ENCODE measurements at regions not wholly inside any gene's neighbourhood (a gene's known extent, or its start where the extent isn't known, plus 50 kb on each side); places are given as distances from the start of the nearest gene placed in this dataset.

GRCh38 chr21:17981060-17981740 lies 162.0 kb upstream of the C21orf91 start:
- no peak for DNase-seq

- DNase-seq, result no peak
Observed at GRCh38 chr21:17979763-17980162, 160.6 kb upstream of the C21orf91 start.

GRCh38 chr21:17978895-17979294 lies 159.7 kb upstream of the C21orf91 start:
- no peak for DNase-seq

GRCh38 chr21:17976691-17977090 lies 157.5 kb upstream of the C21orf91 start:
- no peak for DNase-seq

GRCh38 chr21:17976139-17976538 lies 157.0 kb upstream of the C21orf91 start:
- no peak for DNase-seq

- no peak for DNase-seq
Observed at GRCh38 chr21:17967319-17967718, 148.2 kb upstream of the C21orf91 start.

GRCh38 chr21:17964716-17965115 lies 145.6 kb upstream of the C21orf91 start:
- DNase-seq, result no peak

DNA sequence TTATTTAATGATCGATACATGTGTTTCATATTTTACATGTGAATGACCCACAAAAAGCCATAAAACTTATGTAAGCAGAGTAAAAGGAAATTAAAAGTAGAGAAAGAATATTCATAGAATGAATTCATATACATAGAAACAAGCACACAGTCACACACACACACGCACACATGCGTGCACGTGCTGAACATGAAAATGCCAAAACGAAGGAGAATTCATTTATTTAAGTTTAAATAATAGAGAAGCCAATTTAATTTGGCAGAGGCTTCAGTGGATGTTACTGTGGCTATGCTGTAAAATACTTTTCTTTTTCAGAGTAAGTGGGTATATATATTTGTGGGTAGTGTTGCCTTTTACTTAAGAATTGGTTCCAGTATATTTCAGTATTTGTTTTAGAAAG lies 145.0 kb upstream of the C21orf91 start:
- DNase-seq, result no peak

GRCh38 chr21:17950591-17950990 lies 131.4 kb upstream of the C21orf91 start:
- no peak for DNase-seq

- no peak for DNase-seq
Observed at GRCh38 chr21:17949421-17949820, 130.3 kb upstream of the C21orf91 start.

GRCh38 chr21:17947531-17947930 lies 128.4 kb upstream of the C21orf91 start:
- DNase-seq, result no peak

DNA sequence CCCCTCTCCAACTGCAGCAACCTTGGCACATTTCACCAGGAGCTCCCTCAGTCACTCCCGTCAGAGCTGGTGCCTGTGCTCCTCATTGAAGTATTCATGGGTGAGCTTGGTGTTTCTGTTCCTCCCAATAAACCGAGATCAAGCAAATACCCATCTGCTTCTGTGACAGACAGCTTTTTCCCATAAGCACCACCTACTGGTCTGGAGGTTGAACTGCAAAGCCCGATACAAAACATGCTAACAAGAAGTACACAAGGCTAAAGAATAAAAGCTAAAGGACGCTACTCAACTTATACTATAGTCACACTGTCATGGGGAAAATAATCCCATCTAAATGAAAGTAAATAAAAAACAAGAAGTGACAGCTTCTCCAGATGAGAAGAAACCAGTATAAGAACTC lies 111.9 kb upstream of the C21orf91 start:
- no peak for DNase-seq

DNA sequence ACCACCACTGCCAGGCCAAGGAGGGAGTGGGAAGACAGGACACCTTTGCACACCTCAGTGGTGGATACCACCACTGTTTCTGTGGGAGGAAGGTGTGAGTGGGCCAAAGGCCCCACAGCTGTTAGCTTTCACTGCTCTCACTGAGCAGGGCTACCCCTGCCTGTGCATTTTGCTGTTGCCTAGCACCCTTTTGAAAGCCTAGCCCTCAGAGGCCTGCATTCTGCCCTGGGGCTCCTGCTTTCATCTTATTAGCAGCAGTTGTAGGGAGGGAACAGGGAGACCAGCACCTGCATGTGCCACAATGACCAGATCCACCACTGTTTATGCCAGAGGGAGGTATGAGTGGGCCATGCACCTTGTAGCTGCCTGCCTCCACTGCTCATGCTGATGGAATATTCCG lies 110.9 kb upstream of the C21orf91 start:
- DNase-seq, result no peak

DNA sequence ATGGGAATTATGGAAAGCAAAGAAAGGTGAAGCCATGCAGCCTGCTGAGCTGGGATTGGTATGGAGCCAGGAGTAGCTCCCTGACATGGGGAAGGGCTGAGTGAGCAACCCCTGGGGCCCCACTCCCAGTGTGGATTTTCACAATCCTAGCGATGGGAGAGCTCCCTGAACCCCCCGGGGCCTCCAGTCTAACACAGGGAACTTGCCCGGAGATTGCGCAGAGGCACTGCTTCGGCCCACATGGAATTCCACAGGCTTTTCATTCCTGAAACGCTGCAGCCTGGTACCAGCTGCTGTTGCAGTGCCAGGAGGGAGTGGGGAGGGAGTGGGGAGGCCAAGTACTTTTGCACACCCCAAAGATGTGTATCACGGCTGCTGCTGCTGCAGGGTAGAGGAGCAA lies 110.4 kb upstream of the C21orf91 start:
- DNase-seq, result no peak

GRCh38 chr21:17925899-17926298 lies 106.7 kb upstream of the C21orf91 start:
- peak; percentile 38 to 46 for DNase-seq

GRCh38 chr21:17925000-17925610 lies 105.9 kb upstream of the C21orf91 start:
- DNase-seq, result peak in 1 of 2 donors; percentile 24

GRCh38 chr21:17921579-17922530 lies 102.7 kb upstream of the C21orf91 start:
- no peak for DNase-seq

DNA sequence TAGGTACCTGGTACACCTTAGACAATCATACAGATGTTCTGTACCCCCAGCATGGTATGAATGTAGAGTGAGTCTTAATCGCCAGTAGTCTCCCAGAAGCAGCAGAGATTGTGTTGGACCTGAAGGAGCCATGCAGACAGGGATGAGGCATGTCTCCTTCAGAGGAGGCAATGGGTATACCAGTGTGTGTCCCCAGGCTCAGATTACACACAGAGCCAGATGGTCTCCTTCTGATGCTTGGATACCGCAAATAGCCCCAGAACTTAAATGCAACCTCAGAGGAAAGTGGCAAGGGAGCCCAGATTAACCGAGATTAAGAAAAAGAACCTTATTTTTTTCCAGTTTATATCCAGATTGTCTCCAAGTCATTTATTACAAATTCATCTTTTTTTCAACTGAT lies 96.8 kb upstream of the C21orf91 start:
- no peak for DNase-seq

DNA sequence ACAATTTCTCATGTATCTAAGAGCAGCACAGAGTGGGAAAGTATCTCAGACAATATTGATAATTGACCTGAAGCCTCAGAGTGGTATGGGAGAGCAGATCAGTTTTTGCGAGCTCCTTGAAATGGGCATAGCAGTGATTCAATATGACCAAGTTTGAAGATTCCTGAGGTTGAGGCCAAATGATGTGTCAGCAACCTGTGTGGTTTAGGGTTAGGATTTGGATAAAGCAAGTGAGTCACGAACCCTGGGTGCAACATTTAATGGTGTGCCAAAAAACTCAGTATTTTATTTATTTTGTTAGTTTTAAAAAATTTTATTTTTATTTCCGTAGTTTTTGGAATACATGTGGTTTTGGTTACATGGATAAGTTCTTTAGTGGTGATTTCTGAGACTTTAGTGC lies 92.5 kb upstream of the C21orf91 start:
- DNase-seq, result no peak

- DNase-seq, result no peak
Observed at GRCh38 chr21:17903929-17904639, 84.9 kb upstream of the C21orf91 start.

GRCh38 chr21:17903029-17903806 lies 84.1 kb upstream of the C21orf91 start:
- peak in 1 of 2 donors; percentile 13 for DNase-seq
